Fibroblast of lung (primary cell): ENCODE measurements at regions not wholly inside any gene's neighbourhood (a gene's known extent, or its start where the extent isn't known, plus 50 kb on each side); places are given as distances from the start of the nearest gene placed in this dataset.

Experiments used
- EZH2 ChIP-seq: IDR thresholded peaks from 2 replicates; pipeline ENCODE4 v1.5.1; 2012; ENCODE audit warnings: low read length, control low read depth, mild to moderate bottlenecking; ENCODE audit errors: missing control alignments
- TF ChIP-seq, protein P1 (sequence below), 2 donors: IDR thresholded peaks in 1 of 2; conservative IDR thresholded peaks in 1 of 2; 1 replicate in 1 of 2; 2 replicates in 1 of 2; pipeline ENCODE4 v1.5.1; 2011 to 2012; ENCODE audit warnings: low read length in 2 of 2, control low read depth in 1 of 2, inconsistent platforms in 1 of 2, low read depth in 1 of 2, mild to moderate bottlenecking in 1 of 2

DNA sequence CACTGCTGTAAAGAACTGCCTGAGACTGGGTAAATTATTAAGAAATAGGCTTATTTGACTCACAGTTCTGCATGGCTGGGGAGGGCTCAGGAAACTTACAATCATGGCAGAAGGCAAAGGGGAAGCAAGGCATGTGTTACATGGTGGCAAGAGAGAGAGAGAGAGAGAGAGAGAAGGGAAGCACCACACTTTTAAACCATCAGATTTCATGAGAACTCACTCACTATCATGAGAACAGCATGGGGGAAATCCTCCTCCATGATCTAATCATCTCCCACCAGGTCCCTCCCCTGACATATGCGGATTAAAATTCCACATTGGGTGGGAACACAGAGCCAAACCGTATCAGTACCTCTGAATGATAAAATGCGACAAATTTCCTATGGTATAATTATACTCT is 203.9 kb upstream of the MARCKS start:
- TF ChIP-seq, protein P1, sequence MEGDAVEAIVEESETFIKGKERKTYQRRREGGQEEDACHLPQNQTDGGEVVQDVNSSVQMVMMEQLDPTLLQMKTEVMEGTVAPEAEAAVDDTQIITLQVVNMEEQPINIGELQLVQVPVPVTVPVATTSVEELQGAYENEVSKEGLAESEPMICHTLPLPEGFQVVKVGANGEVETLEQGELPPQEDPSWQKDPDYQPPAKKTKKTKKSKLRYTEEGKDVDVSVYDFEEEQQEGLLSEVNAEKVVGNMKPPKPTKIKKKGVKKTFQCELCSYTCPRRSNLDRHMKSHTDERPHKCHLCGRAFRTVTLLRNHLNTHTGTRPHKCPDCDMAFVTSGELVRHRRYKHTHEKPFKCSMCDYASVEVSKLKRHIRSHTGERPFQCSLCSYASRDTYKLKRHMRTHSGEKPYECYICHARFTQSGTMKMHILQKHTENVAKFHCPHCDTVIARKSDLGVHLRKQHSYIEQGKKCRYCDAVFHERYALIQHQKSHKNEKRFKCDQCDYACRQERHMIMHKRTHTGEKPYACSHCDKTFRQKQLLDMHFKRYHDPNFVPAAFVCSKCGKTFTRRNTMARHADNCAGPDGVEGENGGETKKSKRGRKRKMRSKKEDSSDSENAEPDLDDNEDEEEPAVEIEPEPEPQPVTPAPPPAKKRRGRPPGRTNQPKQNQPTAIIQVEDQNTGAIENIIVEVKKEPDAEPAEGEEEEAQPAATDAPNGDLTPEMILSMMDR (conservative IDR thresholded peaks at IDR 0.05 in 1 of 2, IDR thresholded peaks at IDR 0.05 in 1 of 2; ENCODE audit: low read depth in 1 of 2, low read length in 2 of 2): no peak
- TF ChIP-seq EZH2: no peak
